Activated CD8-positive, alpha-beta T cell treated with anti-CD3 and anti-CD28 coated beads, Interleukin-2, amount 10 ng/mL, durations not matched to agents 7 days and 5 days (primary cell): ENCODE measurements at regions not wholly inside any gene's neighbourhood (a gene's known extent, or its start where the extent isn't known, plus 50 kb on each side); places are given as distances from the start of the nearest gene placed in this dataset.

Source experiments
- ATAC-seq: fragments of 150-1000 bp; cut with Tn5 transposase; one replicate; pipeline ENCODE4 v1.10.0; 2021; ENCODE audit warnings: moderate library complexity
- CTCF ChIA-PET: fragments of 350-600 bp; sonication (Branson Sonifier 250); formaldehyde crosslinking; loops from one replicate; lab custom pipeline; 2021; ENCODE audit warnings: antibody characterized with exemption; lab: Charles Lee
- POLR2A ChIA-PET: fragments of 350-600 bp; sonication (Branson Sonifier 250); formaldehyde crosslinking; loops from one replicate; lab custom pipeline; 2021; ENCODE audit warnings: antibody characterized with exemption; lab: Charles Lee
- DNase-seq: peaks from one replicate; pipeline ENCODE4 v3.0.0-alpha.2; 2020
- H3K27ac Mint-ChIP-seq: one replicate; pipeline ENCODE4 v1.8.0; 2021; ENCODE audit warnings: mild to moderate bottlenecking, mixed read lengths
- H3K27me3 Mint-ChIP-seq: one replicate; pipeline ENCODE4 v1.8.0; 2021; ENCODE audit warnings: low read depth, mixed read lengths
- H3K36me3 Mint-ChIP-seq: one replicate; pipeline ENCODE4 v1.8.0; 2021; ENCODE audit warnings: low read depth, mixed read lengths
- H3K4me1 Mint-ChIP-seq: one replicate; pipeline ENCODE4 v1.8.0; 2021; ENCODE audit warnings: low read depth, mixed read lengths
- H3K4me3 Mint-ChIP-seq: one replicate; pipeline ENCODE4 v1.8.0; 2021; ENCODE audit warnings: mild to moderate bottlenecking, mixed read lengths
- H3K9me3 Mint-ChIP-seq: one replicate; pipeline ENCODE4 v1.8.0; 2022; ENCODE audit warnings: mixed read lengths; ENCODE audit not compliant: insufficient read depth

- Mint-ChIP-seq H3K4me3 (no peak overlapping the region), H3K27ac (no peak overlapping the region), H3K9me3 (no peaks in the 10 kb centered on the region), H3K36me3 (no peaks in the 10 kb centered on the region), H3K4me1 (no peaks in the 10 kb centered on the region), H3K27me3 (peaks cover 7% of the 10 kb centered on the region)
- CTCF ChIA-PET, result interaction anchor here (2.1 kb wide), 1 partner anchor 217 kb away, joined by 8 read pairs; no protein-coding TSS in a partner anchor
- DNase-seq (no peak), ATAC-seq (no peak)
- POLR2A ChIA-PET, result no interaction called here
These were observed 134.0 kb downstream of the SST start for GRCh38 chr3:187536185-187536584.

- Mint-ChIP-seq H3K4me1 (no peaks in the 10 kb centered on the region), H3K9me3 (no peaks in the 10 kb centered on the region), H3K27me3 (peaks cover 12% of the 10 kb centered on the region), H3K4me3 (no peak overlapping the region), H3K27ac (no peak overlapping the region), H3K36me3 (no peaks in the 10 kb centered on the region)
- ChIA-PET CTCF (interaction anchor here (0.8 kb wide), 1 partner anchor 214 kb away, joined by 4 read pairs; no protein-coding TSS in a partner anchor), POLR2A (no interaction called here)
- no peak for ATAC-seq
- no peak for DNase-seq
These were observed 136.4 kb downstream of the SST start for GRCh38 chr3:187533797-187534196.

GRCh38 chr3:187531831-187532230, 138.4 kb downstream of the SST start:
- Mint-ChIP-seq H3K27ac (no peak overlapping the region), H3K4me3 (no peak overlapping the region), H3K27me3 (peaks cover 12% of the 10 kb centered on the region), H3K4me1 (no peaks in the 10 kb centered on the region), H3K9me3 (no peaks in the 10 kb centered on the region), H3K36me3 (no peaks in the 10 kb centered on the region)
- CTCF ChIA-PET, result no interaction called here
- POLR2A ChIA-PET, result no interaction called here
- DNase-seq (no peak), ATAC-seq (no peak)

GRCh38 chr3:187522890-187523289, 147.3 kb downstream of the SST start:
- no peaks in the 10 kb centered on the region for H3K9me3 Mint-ChIP-seq
- H3K27me3 Mint-ChIP-seq, result peaks cover 4% of the 10 kb centered on the region
- H3K36me3 Mint-ChIP-seq, result no peaks in the 10 kb centered on the region
- ChIA-PET CTCF (no interaction called here), POLR2A (no interaction called here)
- H3K4me1 Mint-ChIP-seq, result no peaks in the 10 kb centered on the region
- no peak for ATAC-seq
- no peak overlapping the region for H3K27ac Mint-ChIP-seq
- no peak for DNase-seq
- no peak overlapping the region for H3K4me3 Mint-ChIP-seq

DNA sequence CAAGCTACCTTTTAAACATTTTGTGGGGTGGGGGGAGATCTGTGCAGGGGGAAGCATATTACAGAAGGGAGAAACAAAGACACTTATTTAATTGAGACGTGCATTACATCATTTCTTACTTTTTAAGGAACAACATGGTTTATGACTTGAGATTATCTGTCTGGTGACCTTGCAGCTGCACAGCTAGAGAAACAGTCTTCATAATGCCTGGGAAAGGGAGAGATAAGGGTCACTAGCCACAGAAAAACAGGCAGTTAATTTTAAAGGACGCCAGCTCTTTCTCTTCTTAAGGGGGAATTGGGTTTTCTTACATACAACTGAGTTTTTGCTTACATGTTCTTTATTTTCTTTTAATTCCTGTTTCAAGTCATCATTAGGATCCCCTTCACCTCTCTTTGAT, 147.9 kb downstream of the SST start:
- no peak for DNase-seq
- H3K27me3 Mint-ChIP-seq, result peaks cover 6% of the 10 kb centered on the region
- no peak for ATAC-seq
- no peak overlapping the region for H3K4me3 Mint-ChIP-seq
- ChIA-PET CTCF (no interaction called here), POLR2A (no interaction called here)
- H3K9me3 Mint-ChIP-seq, result no peaks in the 10 kb centered on the region
- no peaks in the 10 kb centered on the region for H3K36me3 Mint-ChIP-seq
- H3K27ac Mint-ChIP-seq, result no peak overlapping the region
- no peaks in the 10 kb centered on the region for H3K4me1 Mint-ChIP-seq

DNA sequence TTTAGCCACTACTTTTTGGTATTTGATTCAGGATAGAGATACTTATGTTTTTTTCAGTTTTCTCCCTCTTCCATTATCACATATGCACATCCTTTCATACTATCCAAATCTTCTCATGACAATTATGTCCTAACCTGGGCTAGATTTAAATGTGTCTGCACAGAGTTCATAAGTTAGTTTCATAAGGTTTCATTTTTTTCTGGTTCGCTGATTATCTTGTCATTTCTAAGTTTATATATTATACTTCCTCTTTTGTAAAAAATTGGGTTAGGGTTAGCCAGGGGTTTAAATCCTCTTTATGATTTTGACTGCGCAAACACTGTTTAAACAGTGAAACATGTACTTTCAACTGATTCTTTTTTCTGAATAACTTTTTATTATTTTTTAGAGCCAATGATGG, 148.6 kb downstream of the SST start:
- Mint-ChIP-seq H3K36me3 (no peaks in the 10 kb centered on the region), H3K4me3 (no peak overlapping the region), H3K27me3 (peaks cover 6% of the 10 kb centered on the region), H3K27ac (no peak overlapping the region), H3K4me1 (no peaks in the 10 kb centered on the region), H3K9me3 (no peaks in the 10 kb centered on the region)
- DNase-seq, result no peak
- ChIA-PET POLR2A (no interaction called here), CTCF (no interaction called here)
- no peak for ATAC-seq

GRCh38 chr3:187520027-187520945, 149.9 kb downstream of the SST start:
- ChIA-PET POLR2A (interaction anchor here (0.6 kb wide), 1 partner anchor 140 kb away, joined by 4 read pairs; no protein-coding TSS in a partner anchor), CTCF (no interaction called here)
- H3K27me3 Mint-ChIP-seq, result peaks cover 6% of the 10 kb centered on the region
- DNase-seq, result no peak
- no peaks in the 10 kb centered on the region for H3K36me3 Mint-ChIP-seq
- H3K4me3 Mint-ChIP-seq, result no peak overlapping the region
- no peaks in the 10 kb centered on the region for H3K4me1 Mint-ChIP-seq
- no peak for ATAC-seq
- no peak overlapping the region for H3K27ac Mint-ChIP-seq
- H3K9me3 Mint-ChIP-seq, result no peaks in the 10 kb centered on the region

DNA sequence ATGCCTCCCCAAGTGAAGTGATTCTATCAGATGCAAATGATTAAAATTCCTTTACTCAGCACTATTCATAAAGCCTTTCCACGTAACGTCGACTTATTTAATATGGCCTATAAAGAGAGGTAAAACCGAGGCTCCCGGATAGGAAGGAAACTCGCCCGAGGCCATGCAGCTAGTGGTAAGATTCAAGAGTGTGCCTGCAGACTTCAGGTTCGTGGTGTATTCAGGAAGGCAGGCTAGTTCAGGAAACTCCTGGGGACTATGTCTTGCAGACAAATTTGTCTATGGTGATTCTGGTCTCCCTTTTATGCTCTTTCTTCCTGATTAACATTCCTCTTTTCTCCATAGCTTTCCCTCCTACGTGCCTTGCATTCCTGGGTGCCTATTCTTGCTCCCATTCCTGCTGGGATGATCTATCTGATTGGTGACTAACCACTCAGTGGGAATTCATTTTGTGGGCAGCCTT, 150.7 kb downstream of the SST start:
- CTCF ChIA-PET, result no interaction called here
- ATAC-seq (no peak), DNase-seq (no peak)
- Mint-ChIP-seq H3K27ac (no peak overlapping the region), H3K4me1 (no peaks in the 10 kb centered on the region), H3K4me3 (no peak overlapping the region), H3K36me3 (no peaks in the 10 kb centered on the region), H3K27me3 (peaks cover 8% of the 10 kb centered on the region), H3K9me3 (no peaks in the 10 kb centered on the region)
- POLR2A ChIA-PET, result no interaction called here

GRCh38 chr3:187518616-187519015, 150.4 kb downstream of the RTP4 start:
- no peak overlapping the region for H3K27ac Mint-ChIP-seq
- ChIA-PET POLR2A (no interaction called here), CTCF (no interaction called here)
- no peak for DNase-seq
- peaks cover 8% of the 10 kb centered on the region for H3K27me3 Mint-ChIP-seq
- H3K9me3 Mint-ChIP-seq, result no peaks in the 10 kb centered on the region
- H3K4me3 Mint-ChIP-seq, result no peak overlapping the region
- H3K4me1 Mint-ChIP-seq, result no peaks in the 10 kb centered on the region
- no peaks in the 10 kb centered on the region for H3K36me3 Mint-ChIP-seq
- ATAC-seq, result no peak

DNA sequence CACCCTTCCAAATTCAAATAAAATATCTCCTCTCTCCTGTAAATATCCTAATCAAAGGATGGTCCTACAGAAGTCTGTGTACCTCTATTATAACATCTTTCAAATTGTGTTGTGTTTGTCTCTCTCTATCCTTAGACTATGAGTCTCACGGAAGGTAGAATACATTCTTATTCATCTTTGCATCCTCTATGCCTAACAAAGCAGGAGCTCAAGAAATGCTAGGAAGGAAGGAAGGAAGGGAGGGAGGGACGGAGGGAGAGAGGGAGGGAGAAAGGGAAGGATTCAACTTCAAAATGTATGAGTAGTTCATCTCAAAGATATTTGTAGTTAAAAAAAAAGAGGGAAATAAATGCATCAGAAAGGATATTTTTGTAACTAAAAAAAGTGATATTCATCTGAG, 150.0 kb downstream of the RTP4 start:
- Mint-ChIP-seq H3K36me3 (no peaks in the 10 kb centered on the region), H3K4me3 (no peak overlapping the region), H3K9me3 (no peaks in the 10 kb centered on the region), H3K4me1 (no peaks in the 10 kb centered on the region), H3K27me3 (peaks cover 8% of the 10 kb centered on the region), H3K27ac (no peak overlapping the region)
- CTCF ChIA-PET, result no interaction called here
- POLR2A ChIA-PET, result no interaction called here
- DNase-seq (no peak), ATAC-seq (no peak)

DNA sequence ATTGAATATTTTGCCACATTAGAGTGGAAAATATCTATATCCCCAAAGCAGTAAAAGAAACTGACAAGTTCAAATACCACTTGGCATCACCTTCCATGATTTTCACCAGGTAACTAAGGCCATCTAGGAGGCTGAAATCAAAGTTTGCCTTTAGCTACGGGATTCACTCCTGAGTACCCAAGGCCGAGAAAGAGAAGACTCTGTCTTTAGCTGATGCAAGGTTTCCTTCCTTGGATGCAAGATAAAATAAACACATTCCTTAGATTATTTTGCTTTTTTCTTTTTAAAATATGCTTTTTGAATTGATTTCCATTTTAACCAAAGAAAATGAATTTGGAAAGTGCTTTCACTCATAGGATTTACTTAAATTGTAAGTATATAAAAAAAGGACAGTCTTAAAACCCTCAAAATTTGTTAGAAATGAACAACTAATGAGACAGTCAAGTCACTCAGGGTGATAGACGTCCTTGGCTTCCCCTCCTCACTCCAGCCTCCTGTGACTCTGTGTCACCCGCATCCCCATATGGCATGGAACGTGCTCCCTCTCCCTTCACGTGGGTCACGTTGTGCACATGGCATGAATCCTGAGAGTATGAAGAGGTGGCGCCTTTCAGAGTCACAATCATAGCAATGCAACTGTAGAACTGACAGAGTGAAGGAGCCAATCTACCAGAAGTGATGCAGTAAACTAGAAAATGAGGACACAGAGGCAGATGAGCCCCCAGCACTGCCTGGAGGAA, 148.4 kb downstream of the RTP4 start:
- no peaks in the 10 kb centered on the region for H3K4me1 Mint-ChIP-seq
- ATAC-seq, result no peak
- CTCF ChIA-PET, result no interaction called here
- H3K36me3 Mint-ChIP-seq, result no peaks in the 10 kb centered on the region
- peaks cover 8% of the 10 kb centered on the region for H3K27me3 Mint-ChIP-seq
- no peaks in the 10 kb centered on the region for H3K9me3 Mint-ChIP-seq
- H3K27ac Mint-ChIP-seq, result no peak overlapping the region
- POLR2A ChIA-PET, result no interaction called here
- no peak overlapping the region for H3K4me3 Mint-ChIP-seq
- no peak for DNase-seq

- H3K27me3 Mint-ChIP-seq, result peaks cover 2% of the 10 kb centered on the region
- no peaks in the 10 kb centered on the region for H3K9me3 Mint-ChIP-seq
- H3K4me3 Mint-ChIP-seq, result no peak overlapping the region
- H3K4me1 Mint-ChIP-seq, result no peaks in the 10 kb centered on the region
- DNase-seq, result no peak
- ChIA-PET CTCF (interaction anchor here (1.2 kb wide), 1 partner anchor 188 kb away, joined by 4 read pairs; no protein-coding TSS in a partner anchor), POLR2A (no interaction called here)
- no peak overlapping the region for H3K27ac Mint-ChIP-seq
- ATAC-seq, result no peak
- no peaks in the 10 kb centered on the region for H3K36me3 Mint-ChIP-seq
These were observed 139.7 kb downstream of the RTP4 start for GRCh38 chr3:187507905-187508304.
